ENCODE measurements at regions not wholly inside any gene's neighbourhood (a gene's known extent, or its start where the extent isn't known, plus 50 kb on each side); places are given as distances from the start of the nearest gene placed in this dataset.

GRCh38 chrX:26788402-26788998 lies 572.5 kb downstream of the MAGEB5 start:
- Histone ChIP-seq H3K4me1 (ENCODE audit: control insufficient read depth, insufficient read depth, low read length) (no peaks in the 10 kb centered on the region), H3K9me3 (ENCODE audit: control insufficient read depth, low read length) (no peaks in the 10 kb centered on the region), H3K36me3 (ENCODE audit: control insufficient read depth, insufficient read depth, low read length) (no peaks in the 10 kb centered on the region), H3K9ac (ENCODE audit: extremely low read depth, low read length, poor library complexity, severe bottlenecking) (no peak overlapping the region), H3K27ac (ENCODE audit: low read depth, low read length) (no peak overlapping the region), H3K4me3 (ENCODE audit: low read length) (no peak overlapping the region), H3K27me3 (ENCODE audit: control insufficient read depth, insufficient read depth, low read length, poor library complexity, severe bottlenecking) (no peaks in the 10 kb centered on the region)
- H3K27me3 Mint-ChIP-seq (ENCODE audit: insufficient read depth) = peaks cover 1% of the 10 kb centered on the region
- no peak overlapping the region for H3K4me3 Mint-ChIP-seq
- H3K4me1 Mint-ChIP-seq = no peaks in the 10 kb centered on the region
- no CpG with 5 or more reads among the region's 1 CpG for WGBS, 2 experiments (ENCODE audit: insufficient coverage in 1 of 2, insufficient read length in 1 of 2)
- no peak overlapping the region for H3K27ac Mint-ChIP-seq
- DNase-seq = no peak
- no peak for TF ChIP-seq CTCF (conservative IDR thresholded peaks at IDR 0.05)
- no peaks in the 10 kb centered on the region for H3K36me3 Mint-ChIP-seq (ENCODE audit: low read depth)
- H3K9me3 Mint-ChIP-seq = peaks cover 31% of the 10 kb centered on the region

GRCh38 chrX:26783512-26784225 lies 567.7 kb downstream of the MAGEB5 start:
- WGBS, 2 experiments (ENCODE audit: insufficient coverage in 1 of 2, insufficient read length in 1 of 2) = 80% methylated on average over 10 of the region's 10 CpGs; no CpG with 5 or more reads in 1 of the 2 experiments
- TF ChIP-seq CTCF (conservative IDR thresholded peaks at IDR 0.05) = peak; percentile 76
- H3K9me3 ChIP-seq (ENCODE audit: control insufficient read depth, low read length) = peaks cover 21% of the 10 kb centered on the region
- peak; percentile 62 for DNase-seq
- H3K27me3 ChIP-seq (ENCODE audit: control insufficient read depth, insufficient read depth, low read length, poor library complexity, severe bottlenecking) = no peaks in the 10 kb centered on the region
- no peaks in the 10 kb centered on the region for H3K36me3 Mint-ChIP-seq (ENCODE audit: low read depth)
- H3K27ac ChIP-seq (ENCODE audit: low read depth, low read length) = no peak overlapping the region
- no peaks in the 10 kb centered on the region for H3K4me1 Mint-ChIP-seq
- H3K27me3 Mint-ChIP-seq (ENCODE audit: insufficient read depth) = no peaks in the 10 kb centered on the region
- no peaks in the 10 kb centered on the region for H3K36me3 ChIP-seq (ENCODE audit: control insufficient read depth, insufficient read depth, low read length)
- H3K4me3 Mint-ChIP-seq = no peak overlapping the region
- no peak overlapping the region for H3K9ac ChIP-seq (ENCODE audit: extremely low read depth, low read length, poor library complexity, severe bottlenecking)
- H3K4me3 ChIP-seq (ENCODE audit: low read length) = no peak overlapping the region
- H3K4me1 ChIP-seq (ENCODE audit: control insufficient read depth, insufficient read depth, low read length) = no peaks in the 10 kb centered on the region
- H3K9me3 Mint-ChIP-seq = peaks cover 59% of the 10 kb centered on the region
- no peak overlapping the region for H3K27ac Mint-ChIP-seq

- 27% methylated on average over 1 of the region's 3 CpGs; no CpG with 5 or more reads in 1 of the 2 experiments for WGBS, 2 experiments (ENCODE audit: insufficient coverage in 1 of 2, insufficient read length in 1 of 2)
- Mint-ChIP-seq H3K36me3 (ENCODE audit: low read depth) (peaks cover 5% of the 10 kb centered on the region), H3K27ac (no peak overlapping the region), H3K4me3 (no peak overlapping the region), H3K4me1 (no peaks in the 10 kb centered on the region), H3K27me3 (ENCODE audit: insufficient read depth) (no peaks in the 10 kb centered on the region), H3K9me3 (peaks cover 84% of the 10 kb centered on the region)
- H3K4me1 ChIP-seq (ENCODE audit: control insufficient read depth, insufficient read depth, low read length) = no peaks in the 10 kb centered on the region
- H3K36me3 ChIP-seq (ENCODE audit: control insufficient read depth, insufficient read depth, low read length) = no peaks in the 10 kb centered on the region
- peak; percentile 80 for TF ChIP-seq CTCF (conservative IDR thresholded peaks at IDR 0.05)
- no peak overlapping the region for H3K4me3 ChIP-seq (ENCODE audit: low read length)
- H3K9me3 ChIP-seq (ENCODE audit: control insufficient read depth, low read length) = peaks cover 49% of the 10 kb centered on the region
- no peaks in the 10 kb centered on the region for H3K27me3 ChIP-seq (ENCODE audit: control insufficient read depth, insufficient read depth, low read length, poor library complexity, severe bottlenecking)
- H3K9ac ChIP-seq (ENCODE audit: extremely low read depth, low read length, poor library complexity, severe bottlenecking) = no peak overlapping the region
- H3K27ac ChIP-seq (ENCODE audit: low read depth, low read length) = no peak overlapping the region
- no peak for DNase-seq
Measured at GRCh38 chrX:26778320-26778888, 562.4 kb downstream of the MAGEB5 start.

All from endodermal cell (in vitro differentiated cells).